GM20000 (cell line): ENCODE measurements at regions not wholly inside any gene's neighbourhood (a gene's known extent, or its start where the extent isn't known, plus 50 kb on each side); places are given as distances from the start of the nearest gene placed in this dataset.

ENCODE experiments used
- DNase-seq: peaks from one replicate; pipeline ENCODE4 v3.0.0; 2012; ENCODE audit warnings: low spot score
- CTCF ChIP-seq: IDR thresholded peaks from 2 replicates; pipeline ENCODE4 v1.5.1; 2012; ENCODE audit warnings: mild to moderate bottlenecking, control low read depth; ENCODE audit errors: extremely low read depth, missing control alignments

- no peak for DNase-seq
- no peak for TF ChIP-seq CTCF
Observed at GRCh38 chr15:88344786-88345185, 88.2 kb upstream of the NTRK3 start.

- DNase-seq: no peak
- TF ChIP-seq CTCF: no peak
Observed at GRCh38 chr15:88342666-88343065, 86.1 kb upstream of the NTRK3 start.

- TF ChIP-seq CTCF: no peak
- DNase-seq: no peak
Observed at GRCh38 chr15:88341653-88342052, 85.1 kb upstream of the NTRK3 start.

- TF ChIP-seq CTCF: no peak
- DNase-seq: no peak
Observed at GRCh38 chr15:88341006-88341405, 84.5 kb upstream of the NTRK3 start.

- no peak for TF ChIP-seq CTCF
- no peak for DNase-seq
Observed at GRCh38 chr15:88337993-88338392, 81.5 kb upstream of the NTRK3 start.

- no peak for TF ChIP-seq CTCF
- no peak for DNase-seq
Observed at GRCh38 chr15:88335074-88335473, 78.5 kb upstream of the NTRK3 start.

- DNase-seq: no peak
- no peak for TF ChIP-seq CTCF
Observed at GRCh38 chr15:88334436-88334835, 77.9 kb upstream of the NTRK3 start.
